ENCODE measurements at regions not wholly inside any gene's neighbourhood (a gene's known extent, or its start where the extent isn't known, plus 50 kb on each side); places are given as distances from the start of the nearest gene placed in this dataset.

- Histone ChIP-seq H3K4me3 (ENCODE audit: low read length) (no peak overlapping the region), H3K9me3 (ENCODE audit: control insufficient read depth, insufficient read depth, low read length) (no peaks in the 10 kb centered on the region), H3K27ac (ENCODE audit: low read length) (no peak overlapping the region), H3K36me3 (ENCODE audit: control insufficient read depth, insufficient read depth, low read length) (no peaks in the 10 kb centered on the region), H3K4me1 (ENCODE audit: control insufficient read depth, insufficient read depth, low read length) (no peaks in the 10 kb centered on the region), H3K27me3 (ENCODE audit: control insufficient read depth, insufficient read depth, low read length) (no peaks in the 10 kb centered on the region)
- DNase-seq (no peak), ATAC-seq (no peak)
- 42% methylated on average over 1 of the region's 1 CpG for WGBS (ENCODE audit: insufficient coverage)
- Mint-ChIP-seq H3K4me3 (no peak overlapping the region), H3K9me3 (peaks cover 11 to 20% of the 10 kb centered on the region in 2 donors), H3K4me1 (no peaks in the 10 kb centered on the region), H3K36me3 (no peaks in the 10 kb centered on the region), H3K27me3 (ENCODE audit: low read depth in 2 of 2) (no peaks in the 10 kb centered on the region), H3K27ac (no peak overlapping the region)
- intact Hi-C loops (cut with micrococcal nuclease) = no loop called here
- TF ChIP-seq, protein P1, sequence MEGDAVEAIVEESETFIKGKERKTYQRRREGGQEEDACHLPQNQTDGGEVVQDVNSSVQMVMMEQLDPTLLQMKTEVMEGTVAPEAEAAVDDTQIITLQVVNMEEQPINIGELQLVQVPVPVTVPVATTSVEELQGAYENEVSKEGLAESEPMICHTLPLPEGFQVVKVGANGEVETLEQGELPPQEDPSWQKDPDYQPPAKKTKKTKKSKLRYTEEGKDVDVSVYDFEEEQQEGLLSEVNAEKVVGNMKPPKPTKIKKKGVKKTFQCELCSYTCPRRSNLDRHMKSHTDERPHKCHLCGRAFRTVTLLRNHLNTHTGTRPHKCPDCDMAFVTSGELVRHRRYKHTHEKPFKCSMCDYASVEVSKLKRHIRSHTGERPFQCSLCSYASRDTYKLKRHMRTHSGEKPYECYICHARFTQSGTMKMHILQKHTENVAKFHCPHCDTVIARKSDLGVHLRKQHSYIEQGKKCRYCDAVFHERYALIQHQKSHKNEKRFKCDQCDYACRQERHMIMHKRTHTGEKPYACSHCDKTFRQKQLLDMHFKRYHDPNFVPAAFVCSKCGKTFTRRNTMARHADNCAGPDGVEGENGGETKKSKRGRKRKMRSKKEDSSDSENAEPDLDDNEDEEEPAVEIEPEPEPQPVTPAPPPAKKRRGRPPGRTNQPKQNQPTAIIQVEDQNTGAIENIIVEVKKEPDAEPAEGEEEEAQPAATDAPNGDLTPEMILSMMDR (IDR thresholded peaks at IDR 0.05) = no peak
Observed at GRCh38 chr3:103976931-103977339, 1389.8 kb upstream of the ALCAM start.

- Mint-ChIP-seq H3K36me3 (no peaks in the 10 kb centered on the region), H3K4me3 (no peak overlapping the region), H3K9me3 (peaks cover 11 to 16% of the 10 kb centered on the region in 2 donors), H3K27ac (no peak overlapping the region), H3K27me3 (ENCODE audit: low read depth in 2 of 2) (no peaks in the 10 kb centered on the region), H3K4me1 (no peaks in the 10 kb centered on the region)
- TF ChIP-seq, protein P1 (IDR thresholded peaks at IDR 0.05) = no peak
- Histone ChIP-seq H3K4me1 (ENCODE audit: control insufficient read depth, insufficient read depth, low read length) (no peaks in the 10 kb centered on the region), H3K27ac (ENCODE audit: low read length) (no peak overlapping the region), H3K4me3 (ENCODE audit: low read length) (no peak overlapping the region), H3K27me3 (ENCODE audit: control insufficient read depth, insufficient read depth, low read length) (no peaks in the 10 kb centered on the region), H3K36me3 (ENCODE audit: control insufficient read depth, insufficient read depth, low read length) (no peaks in the 10 kb centered on the region), H3K9me3 (ENCODE audit: control insufficient read depth, insufficient read depth, low read length) (no peaks in the 10 kb centered on the region)
- no peak for ATAC-seq
- DNase-seq = no peak
- WGBS (ENCODE audit: insufficient coverage) = 100% methylated on average over 1 of the region's 2 CpGs
- intact Hi-C loops (cut with micrococcal nuclease) = no loop called here
Observed at GRCh38 chr3:103977417-103977816, 1389.3 kb upstream of the ALCAM start.

DNA sequence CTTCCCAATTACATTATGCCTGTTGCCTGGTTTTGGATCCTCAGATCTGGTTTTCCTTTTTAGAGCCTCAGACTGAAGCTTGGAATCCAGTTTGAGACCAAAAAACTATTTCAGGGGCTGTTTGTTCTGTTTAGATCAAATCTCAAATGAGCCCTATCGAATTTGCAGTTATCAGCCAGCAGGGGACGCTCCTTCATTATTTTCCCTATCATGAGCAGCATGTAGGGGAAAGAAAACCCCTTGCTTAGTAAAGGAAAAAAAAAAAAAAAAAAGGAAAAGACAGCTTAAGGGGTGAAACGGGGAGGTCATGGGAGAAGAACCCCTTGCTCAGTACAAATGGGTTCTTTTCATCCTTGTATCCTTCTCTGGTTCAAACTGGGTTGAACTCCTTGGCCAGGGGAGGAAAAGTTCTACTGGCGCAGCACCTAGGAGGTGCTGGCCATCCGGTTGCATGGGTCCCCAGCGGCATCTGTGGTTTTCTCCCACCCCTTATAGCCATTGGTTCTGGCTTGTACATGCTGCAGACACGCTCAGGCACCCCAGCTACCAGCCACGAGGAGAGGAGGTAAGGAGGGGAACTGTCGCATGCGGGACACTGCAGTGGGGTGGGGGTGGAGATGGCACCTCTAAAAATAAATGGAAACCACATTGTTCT, 1375.1 kb upstream of the ALCAM start:
- WGBS (ENCODE audit: insufficient coverage) = 48% methylated on average over 6 of the region's 10 CpGs
- intact Hi-C loops (cut with micrococcal nuclease) = no loop called here

More for the DNA sequence above, 1375.1 kb upstream of the ALCAM start:
- Mint-ChIP-seq H3K27ac (no peak overlapping the region), H3K4me1 (no peaks in the 10 kb centered on the region), H3K27me3 (ENCODE audit: low read depth in 2 of 2) (no peaks in the 10 kb centered on the region), H3K9me3 (peaks cover 2 to 13% of the 10 kb centered on the region in 2 donors), H3K36me3 (no peaks in the 10 kb centered on the region), H3K4me3 (no peak overlapping the region)
- Histone ChIP-seq H3K27ac (ENCODE audit: low read length) (no peak overlapping the region), H3K36me3 (ENCODE audit: control insufficient read depth, insufficient read depth, low read length) (no peaks in the 10 kb centered on the region), H3K4me3 (ENCODE audit: low read length) (no peak overlapping the region), H3K4me1 (ENCODE audit: control insufficient read depth, insufficient read depth, low read length) (no peaks in the 10 kb centered on the region), H3K9me3 (ENCODE audit: control insufficient read depth, insufficient read depth, low read length) (peaks cover 10% of the 10 kb centered on the region), H3K27me3 (ENCODE audit: control insufficient read depth, insufficient read depth, low read length) (no peaks in the 10 kb centered on the region)
- DNase-seq = no peak
- TF ChIP-seq, protein P1 (IDR thresholded peaks at IDR 0.05) = no peak
- no peak for ATAC-seq
